ENCODE measurements at regions not wholly inside any gene's neighbourhood (a gene's known extent, or its start where the extent isn't known, plus 50 kb on each side); places are given as distances from the start of the nearest gene placed in this dataset.
A peak's percentile ranks its signal among the peaks of the same experiment; 100 is the strongest.

DNA sequence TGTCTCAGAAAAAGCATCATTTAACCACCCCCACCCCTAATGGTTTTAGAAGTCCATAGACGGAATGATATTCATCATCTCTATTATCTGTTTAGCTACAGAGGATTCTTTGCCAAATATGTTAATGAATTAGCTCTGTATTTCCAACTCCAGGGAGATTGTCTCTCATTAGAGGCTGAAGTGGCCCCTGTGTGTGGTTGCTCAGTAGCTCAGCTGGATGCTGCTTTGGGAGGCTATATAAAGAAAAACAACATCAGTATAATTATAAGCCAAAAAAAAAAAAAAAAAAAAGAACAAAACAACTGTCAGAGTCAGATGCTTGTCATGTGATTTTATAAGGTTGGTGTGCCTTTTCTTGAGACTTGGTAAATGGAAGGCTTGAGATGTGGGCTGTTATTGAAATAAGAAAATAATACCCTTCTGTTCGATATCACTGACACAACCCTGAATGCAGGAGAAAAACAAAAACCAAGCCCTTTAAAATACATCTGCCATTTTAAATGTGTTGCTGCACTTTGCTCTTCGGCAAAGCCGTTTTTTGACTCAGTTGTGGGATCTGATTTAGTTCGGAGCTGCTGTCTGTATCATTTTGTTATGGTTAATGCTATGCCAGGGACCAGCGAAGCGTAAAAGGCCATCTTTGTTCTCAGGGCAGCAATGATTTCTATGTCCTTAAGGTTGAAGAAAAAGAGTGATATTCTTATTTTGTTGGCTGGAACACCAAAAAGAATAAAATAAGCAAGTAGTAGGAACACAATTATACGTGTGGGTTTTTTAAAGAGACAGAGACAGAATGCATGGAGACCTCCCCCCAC is 422.6 kb downstream of the QKI start:
- peak; percentile 62 for DNase-seq (ENCODE audit: low spot score)

DNA sequence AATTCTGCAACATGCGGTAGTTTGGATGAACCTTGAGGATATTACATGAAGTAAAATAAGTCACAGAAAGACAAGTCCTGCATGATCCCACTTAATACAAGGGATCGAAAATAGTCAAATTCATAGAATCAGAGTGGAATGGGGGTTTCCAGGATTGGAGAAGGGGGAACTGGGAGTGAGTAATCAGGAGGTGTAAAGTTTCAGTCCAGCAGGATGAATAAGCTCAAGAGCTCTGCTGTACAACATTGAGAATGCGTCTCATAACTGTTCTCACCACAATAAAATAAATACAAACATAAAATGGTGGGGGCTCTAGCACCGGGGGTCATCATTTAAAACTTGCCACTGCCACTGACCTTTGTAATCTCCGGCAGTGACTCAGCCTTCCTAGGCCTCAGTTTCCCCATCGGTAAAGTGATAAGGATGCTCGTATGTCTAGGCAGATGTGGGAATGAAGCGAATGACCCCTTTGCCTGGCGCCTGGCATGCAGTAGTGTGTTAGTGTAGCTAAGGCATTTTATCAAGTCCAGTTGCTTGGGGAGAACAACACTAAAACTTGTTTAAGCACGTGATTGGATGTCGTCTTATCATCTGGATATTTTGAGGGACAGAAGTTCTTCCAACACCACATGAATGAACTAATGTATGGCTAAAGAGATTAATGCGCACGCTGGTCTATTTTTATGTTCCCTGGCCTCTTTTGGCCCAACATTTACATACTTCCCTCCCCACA is 421.1 kb downstream of the QKI start:
- no peak for DNase-seq (ENCODE audit: low spot score)

- DNase-seq (ENCODE audit: low spot score): no peak
Measured at GRCh38 chr6:163834226-163834970, 419.9 kb downstream of the QKI start.

- DNase-seq (ENCODE audit: low spot score): no peak
Measured at GRCh38 chr6:163831736-163832135, 417.2 kb downstream of the QKI start.

GRCh38 chr6:163830641-163831040 is 416.1 kb downstream of the QKI start:
- DNase-seq (ENCODE audit: low spot score): no peak

- DNase-seq (ENCODE audit: low spot score): no peak
Measured at GRCh38 chr6:163828038-163828795, 413.7 kb downstream of the QKI start.

DNA sequence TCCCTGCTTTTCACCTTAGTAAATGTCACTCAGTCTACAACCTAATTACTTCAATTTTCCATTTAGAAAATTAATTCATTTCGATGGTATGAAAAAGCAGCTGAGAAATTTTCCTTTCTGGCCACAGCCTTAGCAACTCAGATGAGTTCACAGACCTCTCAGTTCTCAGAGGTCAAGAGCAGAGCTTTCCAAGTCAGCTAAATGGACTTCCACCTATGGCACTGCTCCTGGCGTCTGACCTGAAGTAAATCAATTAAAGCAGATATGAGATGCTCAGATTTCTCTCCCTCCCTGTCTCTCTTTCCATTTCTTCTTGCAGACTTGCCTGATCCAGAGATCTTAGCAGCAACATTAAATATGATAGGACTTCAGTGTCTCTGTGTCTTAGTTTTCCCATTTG is 412.6 kb downstream of the QKI start:
- no peak for DNase-seq (ENCODE audit: low spot score)

DNA sequence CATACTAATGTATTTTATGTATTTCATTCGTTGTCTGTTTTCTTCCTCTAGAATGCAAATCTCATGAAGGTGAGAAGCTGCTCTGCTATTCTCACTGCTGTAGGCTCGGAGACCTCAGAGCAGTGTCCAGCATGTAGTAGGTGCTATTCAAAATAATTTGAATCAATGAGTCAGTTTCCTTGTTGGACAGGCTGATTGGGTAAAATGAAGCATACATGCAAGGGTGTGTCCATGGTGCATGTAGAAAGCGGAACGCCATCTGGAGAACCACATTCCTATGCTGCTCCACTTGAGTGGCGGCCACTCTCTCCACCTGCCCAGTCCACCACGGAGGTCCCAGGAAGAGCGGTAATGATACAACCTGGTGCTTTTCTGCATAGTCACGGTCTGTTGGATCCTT is 412.1 kb downstream of the QKI start:
- DNase-seq (ENCODE audit: low spot score): no peak

DNA sequence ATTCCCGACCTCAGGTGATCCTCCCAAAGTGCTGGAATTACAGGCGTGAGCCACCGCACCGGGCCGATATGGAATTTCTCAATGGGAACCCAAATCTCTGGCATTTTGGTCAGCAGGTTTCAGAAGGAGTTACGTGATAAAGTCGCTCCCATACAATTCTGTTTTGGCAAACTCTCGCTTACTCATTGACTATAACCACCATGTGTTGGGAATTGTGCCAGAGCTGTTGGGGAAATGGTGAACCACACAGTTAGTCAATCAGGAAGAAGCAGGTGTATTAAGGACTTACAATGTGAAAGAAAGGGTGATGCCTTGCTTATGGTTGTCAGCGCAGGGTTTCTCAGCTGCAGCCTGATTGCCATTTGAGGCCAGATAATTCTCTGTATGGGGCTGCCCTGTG is 410.5 kb downstream of the QKI start:
- no peak for DNase-seq (ENCODE audit: low spot score)

DNA sequence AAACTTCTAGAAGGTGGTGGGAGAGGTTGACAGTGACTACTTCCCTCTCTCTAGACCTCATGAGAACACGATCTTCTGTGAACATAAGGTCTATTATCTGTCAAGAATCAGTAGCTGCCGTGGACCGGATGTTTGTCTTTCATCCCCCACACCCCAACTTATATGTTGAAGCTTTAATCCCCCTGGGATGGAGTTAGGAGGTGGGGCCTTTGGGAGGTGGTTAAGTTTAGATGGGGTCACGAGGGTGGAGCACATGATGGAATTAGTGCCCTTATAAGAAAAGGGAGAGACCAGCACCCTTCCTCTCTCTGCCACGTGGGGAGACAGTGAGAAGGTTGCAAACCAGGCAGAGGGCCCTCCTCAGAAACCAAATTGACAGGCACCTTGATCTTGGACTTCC is 409.1 kb downstream of the QKI start:
- DNase-seq (ENCODE audit: low spot score): no peak

DNA sequence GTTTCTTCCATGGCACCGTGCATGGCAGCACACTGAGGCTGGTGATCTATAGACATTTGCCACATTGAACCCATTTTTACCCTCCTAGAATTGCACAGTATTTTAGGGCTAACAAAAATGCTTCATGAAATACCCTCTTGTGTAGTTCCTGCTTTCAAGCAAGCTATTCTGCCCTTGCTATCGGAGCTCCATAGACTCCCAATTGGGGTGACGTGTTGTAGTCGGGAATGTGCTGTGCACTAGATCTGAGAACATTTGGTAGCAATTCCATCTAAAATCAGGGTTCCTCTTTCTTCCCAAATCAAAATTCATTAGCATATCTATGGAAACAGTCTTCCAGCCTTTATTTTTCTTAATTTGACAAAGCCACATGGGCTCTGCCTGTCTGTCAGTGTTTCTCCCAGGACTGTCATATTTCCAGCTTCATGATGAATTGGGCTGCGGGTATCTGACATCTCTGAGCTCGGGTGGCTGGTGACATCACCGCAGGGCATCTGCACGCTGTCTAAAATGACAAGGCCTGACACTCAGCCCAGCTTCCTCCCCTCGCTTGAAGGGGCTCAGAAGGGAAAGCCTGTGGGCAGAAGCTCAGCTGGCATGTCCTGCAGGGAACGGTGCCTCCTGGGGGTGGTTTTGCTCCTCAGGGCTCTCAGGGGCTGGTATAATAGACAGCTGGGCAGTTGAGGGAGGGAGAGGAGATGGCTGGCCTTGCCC is 406.4 kb downstream of the QKI start:
- peak; percentile 29 for DNase-seq (ENCODE audit: low spot score)

GRCh38 chr6:163820171-163820570 is 405.7 kb downstream of the QKI start:
- DNase-seq (ENCODE audit: low spot score): no peak

DNA sequence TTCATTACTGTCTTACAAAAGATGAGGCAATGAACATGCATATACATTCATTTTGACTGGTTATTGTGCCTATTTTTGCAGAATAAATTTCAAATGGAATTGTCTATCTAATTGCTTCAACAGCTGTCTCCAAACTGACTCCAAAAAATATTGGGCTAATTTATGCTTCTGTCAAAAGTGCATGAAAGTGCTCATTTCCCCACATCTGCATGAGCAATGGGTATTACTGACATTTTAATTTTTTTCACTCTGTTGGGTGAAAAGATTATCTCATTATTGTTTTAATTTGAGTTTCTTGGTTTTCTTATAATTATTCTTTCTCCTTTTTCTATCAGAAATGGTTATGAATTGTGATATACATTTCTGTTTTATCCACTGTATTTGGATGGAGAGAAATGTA is 404.2 kb downstream of the QKI start:
- no peak for DNase-seq (ENCODE audit: low spot score)

DNA sequence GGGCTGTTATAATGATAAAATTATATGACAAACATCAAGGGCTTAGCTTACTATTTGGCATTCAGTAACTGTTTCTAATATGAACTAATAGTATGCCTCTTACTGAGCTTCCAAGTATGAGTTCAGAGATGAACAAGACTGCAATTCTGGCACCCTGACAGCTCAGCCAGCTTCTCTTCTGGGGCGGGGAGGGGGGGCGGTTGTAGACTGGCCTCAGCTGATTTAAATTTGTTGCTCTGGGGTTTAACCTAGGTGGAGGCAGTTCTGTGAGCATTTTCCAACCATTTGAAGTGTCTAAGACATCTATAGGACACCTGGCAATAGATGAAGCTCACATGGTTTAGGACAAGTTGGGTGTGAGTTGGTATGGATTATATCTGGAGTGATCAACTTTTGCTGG is 401.9 kb downstream of the QKI start:
- no peak for DNase-seq (ENCODE audit: low spot score)

- DNase-seq (ENCODE audit: low spot score): no peak
Measured at GRCh38 chr6:163815796-163816195, 401.3 kb downstream of the QKI start.

DNA sequence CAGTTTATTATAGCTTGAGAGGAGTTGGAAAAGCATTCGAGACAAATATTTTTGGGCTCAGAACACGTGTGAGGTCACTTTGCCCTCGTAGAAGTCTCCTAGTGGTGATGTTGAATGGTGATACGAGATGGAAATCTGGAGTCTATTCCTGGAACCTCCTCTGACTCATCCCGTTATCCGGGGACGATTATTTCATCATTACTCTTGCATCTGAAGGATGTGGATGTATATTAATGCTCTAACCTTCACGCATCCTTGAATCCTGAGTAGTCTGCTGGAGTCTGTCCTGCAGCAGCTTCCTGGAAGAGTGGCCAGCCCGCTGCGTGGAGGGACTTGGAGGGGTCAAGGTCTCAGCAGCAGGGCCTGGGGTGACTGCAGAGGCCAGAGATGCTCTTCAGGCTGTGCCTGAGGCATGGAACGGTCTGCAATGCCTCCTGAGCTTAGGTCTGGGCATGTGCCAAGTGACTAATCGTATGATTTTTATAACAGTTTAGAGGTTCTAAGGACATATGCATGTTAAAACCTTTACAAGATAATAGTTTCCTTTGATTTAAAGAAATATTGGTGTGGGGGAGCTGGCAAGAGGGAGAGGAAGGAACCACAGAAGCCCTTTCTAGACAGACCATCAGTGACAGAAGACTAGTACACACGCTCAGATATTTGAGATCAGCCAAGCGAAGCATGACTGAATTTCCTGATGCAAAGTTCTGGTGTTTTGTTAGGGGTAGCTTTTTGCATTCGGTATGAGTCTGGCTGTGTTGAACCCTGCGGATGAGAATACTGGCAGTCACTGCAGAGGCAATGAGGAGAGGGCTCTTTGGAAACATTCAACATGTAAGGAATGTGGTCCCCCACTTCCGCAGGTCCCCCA is 400.2 kb downstream of the QKI start:
- no peak for DNase-seq (ENCODE audit: low spot score)

DNA sequence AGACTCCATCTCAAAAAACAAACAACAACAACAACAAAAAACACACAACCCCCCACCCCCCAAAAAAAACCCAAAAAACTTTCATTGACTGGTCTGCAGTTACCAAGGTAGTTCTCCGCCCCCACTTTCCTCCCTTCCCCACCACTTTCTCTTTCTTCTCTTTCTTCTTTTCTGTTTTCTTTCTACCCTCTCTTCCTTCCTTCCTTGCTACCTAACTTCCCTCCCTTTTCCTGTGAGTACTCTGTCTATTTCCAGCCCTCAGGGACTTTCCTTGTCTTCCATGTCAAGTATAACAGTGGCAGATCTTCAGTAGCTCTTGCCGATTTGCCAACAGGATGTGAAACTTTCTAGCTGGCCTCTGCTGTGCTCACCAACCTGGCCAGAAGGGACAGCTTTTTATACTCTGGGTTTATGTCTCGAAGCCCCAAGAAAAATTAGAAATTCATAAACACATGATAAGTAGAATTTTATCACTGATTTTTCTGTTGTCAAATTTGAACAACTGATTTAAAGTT is 399.5 kb downstream of the QKI start:
- no peak for DNase-seq (ENCODE audit: low spot score)

GRCh38 chr6:163811317-163811716 is 396.8 kb downstream of the QKI start:
- DNase-seq (ENCODE audit: low spot score): no peak

DNA sequence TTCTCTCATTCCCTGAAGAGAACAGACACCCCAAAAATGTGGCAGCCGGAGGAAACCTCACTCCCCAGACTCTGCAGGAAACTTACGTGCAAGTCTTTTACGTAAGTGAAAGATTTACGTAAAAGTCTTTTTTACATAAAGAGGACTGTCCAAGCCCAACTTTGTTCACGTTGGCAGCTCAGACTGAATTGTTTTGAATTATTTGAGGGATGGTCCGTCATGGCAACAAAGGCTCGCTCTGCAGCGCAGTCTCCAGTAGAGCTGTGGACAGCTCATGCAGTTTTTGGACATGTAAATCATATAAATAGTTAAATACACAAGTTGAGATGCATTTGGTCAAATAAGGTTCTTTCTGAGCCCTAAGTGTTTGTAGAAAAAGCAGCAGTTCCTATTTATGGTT is 394.8 kb downstream of the QKI start:
- DNase-seq (ENCODE audit: low spot score): no peak

GRCh38 chr6:163808871-163809270 is 394.4 kb downstream of the QKI start:
- DNase-seq (ENCODE audit: low spot score): no peak
